H1 (cell line): ENCODE measurements at regions not wholly inside any gene's neighbourhood (a gene's known extent, or its start where the extent isn't known, plus 50 kb on each side); places are given as distances from the start of the nearest gene placed in this dataset.

Experiments
- CEBPB ChIP-seq: IDR thresholded peaks from 2 replicates; pipeline ENCODE4 v1.6.1; 2012; ENCODE audit warnings: low read depth, low read length
- CHD2 ChIP-seq: IDR thresholded peaks from 2 replicates; pipeline ENCODE4 v1.6.1; 2012; ENCODE audit warnings: low read length, improper control_type of control experiment
- CTBP2 ChIP-seq: IDR thresholded peaks from 2 replicates; pipeline ENCODE4 v1.7.0; 2011; ENCODE audit warnings: borderline replicate concordance, mild to moderate bottlenecking, moderate library complexity, mixed read lengths, low read length; ENCODE audit not compliant: insufficient read depth, insufficient read length
- CTCF ChIP-seq, 3 experiments: IDR thresholded peaks; 1 replicate in 2 of 3; 2 replicates in 1 of 3; pipeline versions ENCODE4 v1.5.1 to v1.6.1; 2011; ENCODE audit warnings: low read length in 3 of 3, mild to moderate bottlenecking in 3 of 3, inconsistent platforms in 2 of 3, low read depth in 1 of 3, moderate library complexity in 1 of 3; ENCODE audit not compliant: insufficient read depth in 1 of 3; ENCODE audit errors: control extremely low read depth in 1 of 3
- EP300 ChIP-seq, 2 experiments: IDR thresholded peaks; 1 replicate in 1 of 2; 2 replicates in 1 of 2; pipeline ENCODE4 v1.6.1; 2011 to 2012; ENCODE audit warnings: low read depth in 2 of 2, low read length in 2 of 2, mild to moderate bottlenecking in 2 of 2, borderline replicate concordance in 1 of 2, inconsistent platforms in 1 of 2, moderate library complexity in 1 of 2
- KDM5A ChIP-seq: fragments of 200-600 bp; IDR thresholded peaks from 2 replicates; pipeline ENCODE4 v1.7.1; 2012; ENCODE audit warnings: mild to moderate bottlenecking, low read length, inconsistent platforms, mixed read lengths
- POLR2A ChIP-seq, 2 experiments: IDR thresholded peaks; 1 replicate in 1 of 2; 2 replicates in 1 of 2; pipeline ENCODE4 v1.6.1; 2011; ENCODE audit warnings: low read depth in 2 of 2, low read length in 2 of 2, mild to moderate bottlenecking in 2 of 2; ENCODE audit errors: control extremely low read depth in 1 of 2
- RNF2 ChIP-seq: fragments of 200-900, 300-1000 bp; sonication (generic); IDR thresholded peaks from 2 replicates; pipeline ENCODE4 v1.7.1; 2016; ENCODE audit warnings: borderline replicate concordance, low read depth, mild to moderate bottlenecking, antibody characterized with exemption, low read length; ENCODE audit not compliant: poor library complexity, severe bottlenecking; ENCODE audit errors: missing control alignments
- SUZ12 ChIP-seq: fragments of 200-600 bp; sonication (generic); IDR thresholded peaks from 2 replicates; pipeline ENCODE4 v1.6.1; 2012; ENCODE audit warnings: mild to moderate bottlenecking, inconsistent platforms, low read length, moderate library complexity, mixed read lengths
- TAF1 ChIP-seq: IDR thresholded peaks from 2 replicates; pipeline ENCODE4 v1.6.1; 2011; ENCODE audit warnings: mild to moderate bottlenecking, low read depth, low read length
- TCF12 ChIP-seq: IDR thresholded peaks from 2 replicates; pipeline ENCODE4 v1.6.1; 2011; ENCODE audit warnings: low read depth, mild to moderate bottlenecking, low read length
- TEAD4 ChIP-seq: IDR thresholded peaks from 2 replicates; pipeline ENCODE4 v1.6.1; 2012; ENCODE audit warnings: low read depth, low read length, inconsistent platforms, mixed read lengths

- TF ChIP-seq RNF2 (no peak), CHD2 (no peak), TCF12 (no peak), CTCF (IDR thresholded peaks at IDR 0.05; ENCODE audit: control extremely low read depth in 1 of 3, insufficient read depth in 1 of 3, low read depth in 1 of 3, low read length in 3 of 3) (no peak), TEAD4 (no peak), POLR2A (IDR thresholded peaks at IDR 0.05; ENCODE audit: control extremely low read depth in 1 of 2, low read depth in 2 of 2, low read length in 2 of 2) (no peak), SUZ12 (no peak), EP300 (IDR thresholded peaks at IDR 0.05; ENCODE audit: borderline replicate concordance in 1 of 2, low read depth in 2 of 2, low read length in 2 of 2) (no peak), CTBP2 (no peak), KDM5A (no peak), TAF1 (no peak), CEBPB (no peak)
Measured at GRCh38 chr11:111026241-111026640, 219.3 kb upstream of the POU2AF2 start.
